H1 (cell line): ENCODE measurements at regions not wholly inside any gene's neighbourhood (a gene's known extent, or its start where the extent isn't known, plus 50 kb on each side); places are given as distances from the start of the nearest gene placed in this dataset.

Experiments
- CTCF ChIA-PET: fragments of 300-600 bp; sonication (Branson Sonifier 250); formaldehyde crosslinking; loops from one replicate; lab custom pipeline; 2021; ENCODE audit not compliant: partially characterized antibody; lab: Charles Lee
- POLR2A ChIA-PET: fragments of 300-600 bp; sonication (Branson Sonifier 250); formaldehyde crosslinking; loops from one replicate; lab custom pipeline; 2021; ENCODE audit warnings: inconsistent platforms; ENCODE audit not compliant: partially characterized antibody; lab: Charles Lee
- DNase-seq, 2 experiments: peaks; one replicate each; pipeline versions ENCODE4 v3.0.0 to v3.0.0-alpha.2; 2010 to 2022; ENCODE audit warnings: low spot score in 2 of 2, low read depth in 1 of 2, mixed read lengths in 1 of 2
- FAIRE-seq: peaks from 2 replicates; lab custom pipeline; 2011; peaks lifted over from hg19 to GRCh38; lab: Jason Lieb, UNC
- H2AFZ ChIP-seq: 2 replicates; pipeline ENCODE4 v1.8.1; 2012; ENCODE audit warnings: low read length, inconsistent platforms
- H2AK5ac ChIP-seq: 2 replicates; pipeline ENCODE4 v1.6.1; 2013; ENCODE audit warnings: low read depth, low read length
- H2BK120ac ChIP-seq: replicated peaks from 2 replicates; pipeline ENCODE3; 2013; ENCODE audit warnings: low read depth, low read length, inconsistent platforms
- H2BK12ac ChIP-seq: 2 replicates; pipeline ENCODE4 v1.6.1; 2013; ENCODE audit warnings: low read depth, low read length
- H2BK15ac ChIP-seq: 2 replicates; pipeline ENCODE4 v1.6.1; 2013; ENCODE audit warnings: low read length
- H2BK20ac ChIP-seq: 2 replicates; pipeline ENCODE4 v1.6.1; 2013; ENCODE audit warnings: low read length
- H2BK5ac ChIP-seq: 2 replicates; pipeline ENCODE4 v1.6.1; 2013; ENCODE audit warnings: low read depth, low read length
- H3K14ac ChIP-seq: 2 replicates; pipeline ENCODE4 v1.6.1; 2013; ENCODE audit warnings: inconsistent platforms; ENCODE audit not compliant: insufficient read length
- H3K18ac ChIP-seq: 2 replicates; pipeline ENCODE4 v1.6.1; 2013; ENCODE audit warnings: low read length; ENCODE audit errors: extremely low read depth
- H3K23ac ChIP-seq: 2 replicates; pipeline ENCODE4 v1.6.1; 2013; ENCODE audit warnings: inconsistent platforms; ENCODE audit not compliant: insufficient read length
- H3K23me2 ChIP-seq: 2 replicates; pipeline ENCODE4 v1.6.1; 2013; ENCODE audit warnings: low read depth, low read length
- H3K27ac ChIP-seq: 2 replicates; pipeline ENCODE4 v1.6.1; 2011; ENCODE audit warnings: low read depth, low read length, inconsistent platforms
- H3K27me3 ChIP-seq, 4 experiments: replicated peaks in 1 of 4; 1 replicate in 1 of 4; 2 replicates in 3 of 4; pipeline versions ENCODE4 v1.6.1 to v1.8.1; 2011 to 2013; ENCODE audit warnings: low read length in 3 of 4, mild to moderate bottlenecking in 3 of 4, inconsistent platforms in 2 of 4, mixed read lengths in 2 of 4, moderate library complexity in 1 of 4; ENCODE audit not compliant: control insufficient read depth in 3 of 4, insufficient read depth in 3 of 4; ENCODE audit errors: extremely low read depth in 1 of 4
- H3K36me3 ChIP-seq, 4 experiments: 2 replicates each; pipeline versions ENCODE4 v1.6.1 to v1.8.1; 2011 to 2013; ENCODE audit warnings: mild to moderate bottlenecking in 4 of 4, low read length in 3 of 4, moderate library complexity in 2 of 4, control low read depth in 1 of 4, inconsistent platforms in 1 of 4; ENCODE audit not compliant: insufficient read depth in 4 of 4, control insufficient read depth in 2 of 4
- H3K4ac ChIP-seq: replicated peaks from 2 replicates; pipeline ENCODE3; 2013; ENCODE audit warnings: low read length, low read depth, mixed read lengths, inconsistent platforms; ENCODE audit not compliant: insufficient read length
- H3K4me1 ChIP-seq, 4 experiments: replicated peaks in 1 of 4; 1 replicate in 1 of 4; 2 replicates in 3 of 4; pipeline versions ENCODE4 v1.6.1 to v1.8.1; 2011 to 2013; ENCODE audit warnings: low read length in 3 of 4, inconsistent platforms in 2 of 4, mixed read lengths in 1 of 4; ENCODE audit not compliant: insufficient read depth in 4 of 4, control insufficient read depth in 3 of 4
- H3K4me2 ChIP-seq, 2 experiments: 2 replicates each; pipeline versions ENCODE4 v1.6.1 to v1.8.1; 2011 to 2013; ENCODE audit warnings: low read depth in 2 of 2, low read length in 2 of 2, control low read depth in 1 of 2, inconsistent platforms in 1 of 2, mild to moderate bottlenecking in 1 of 2; ENCODE audit not compliant: insufficient read depth in 1 of 2
- H3K4me3 ChIP-seq, 4 experiments: fragments of 200-600, 300-600 bp in 1 of 4; sonication (generic), shearing (Covaris generic), sonication (Bioruptor Twin) in 1 of 4; 2 replicates each; pipeline versions ENCODE4 v1.5.1 to v1.8.1; 2011 to 2016; ENCODE audit warnings: low read length in 4 of 4, low read depth in 3 of 4, control low read depth in 2 of 4, inconsistent platforms in 2 of 4, mild to moderate bottlenecking in 2 of 4, mixed read lengths in 1 of 4, moderate library complexity in 1 of 4; ENCODE audit not compliant: insufficient read depth in 2 of 4; ENCODE audit errors: extremely low read depth in 1 of 4
- H3K56ac ChIP-seq: replicated peaks from 2 replicates; pipeline ENCODE3; 2013; ENCODE audit warnings: low read depth, mild to moderate bottlenecking, mixed read lengths, low read length, inconsistent platforms; ENCODE audit not compliant: insufficient read length
- H3K79me1 ChIP-seq: 2 replicates; pipeline ENCODE4 v1.6.1; 2013; ENCODE audit warnings: low read depth, low read length, control low read depth
- H3K79me2 ChIP-seq, 2 experiments: 2 replicates each; pipeline versions ENCODE4 v1.6.1 to v1.8.1; 2012 to 2013; ENCODE audit warnings: low read length in 2 of 2, mild to moderate bottlenecking in 2 of 2, inconsistent platforms in 1 of 2; ENCODE audit not compliant: insufficient read depth in 2 of 2, control insufficient read depth in 1 of 2
- H3K9ac ChIP-seq, 4 experiments: replicated peaks in 1 of 4; 1 replicate in 1 of 4; 2 replicates in 3 of 4; pipeline versions ENCODE4 v1.6.1 to v1.8.1; 2011 to 2013; ENCODE audit warnings: low read depth in 3 of 4, low read length in 3 of 4, control low read depth in 2 of 4, mild to moderate bottlenecking in 2 of 4, moderate library complexity in 2 of 4, inconsistent platforms in 1 of 4; ENCODE audit errors: extremely low read depth in 1 of 4
- H3K9me3 ChIP-seq, 2 experiments: 2 replicates each; pipeline versions ENCODE4 v1.6.1 to v1.8.1; 2012 to 2013; ENCODE audit warnings: mild to moderate bottlenecking in 2 of 2, moderate library complexity in 2 of 2, control low read depth in 1 of 2, inconsistent platforms in 1 of 2, low read depth in 1 of 2, low read length in 1 of 2, mixed read lengths in 1 of 2; ENCODE audit not compliant: insufficient read depth in 2 of 2
- H4K20me1 ChIP-seq, 2 experiments: replicated peaks in 1 of 2; 2 replicates each; pipeline versions ENCODE3 to v1.8.1; 2011 to 2013; ENCODE audit warnings: inconsistent platforms in 2 of 2, low read length in 2 of 2, mild to moderate bottlenecking in 1 of 2; ENCODE audit not compliant: insufficient read depth in 2 of 2, control insufficient read depth in 1 of 2
- H4K5ac ChIP-seq: 2 replicates; pipeline ENCODE4 v1.6.1; 2013; ENCODE audit warnings: low read length, low read depth, mixed read lengths, inconsistent platforms; ENCODE audit not compliant: insufficient read length
- H4K8ac ChIP-seq: 2 replicates; pipeline ENCODE4 v1.8.0; 2013; ENCODE audit warnings: mild to moderate bottlenecking, moderate library complexity, low read length, inconsistent platforms; ENCODE audit not compliant: insufficient read depth; ENCODE audit errors: extremely low read depth
- H4K91ac ChIP-seq: replicated peaks from 2 replicates; pipeline ENCODE3; 2013; ENCODE audit warnings: low read length, mixed read lengths, inconsistent platforms; ENCODE audit not compliant: insufficient read length
- BACH1 ChIP-seq: IDR thresholded peaks from 2 replicates; pipeline ENCODE4 v1.6.1; 2012; ENCODE audit warnings: low read length, improper control_type of control experiment
- CHD1 ChIP-seq: IDR thresholded peaks from 2 replicates; pipeline ENCODE4 v1.6.1; 2012; ENCODE audit warnings: low read depth, low read length, improper control_type of control experiment
- CHD2 ChIP-seq: IDR thresholded peaks from 2 replicates; pipeline ENCODE4 v1.6.1; 2012; ENCODE audit warnings: low read length, improper control_type of control experiment
- HDAC6 ChIP-seq: IDR thresholded peaks from one replicate; pipeline ENCODE4 v1.7.1; 2012; ENCODE audit warnings: low read depth, mild to moderate bottlenecking, inconsistent platforms, low read length, moderate library complexity
- POLR2A ChIP-seq, 2 experiments: IDR thresholded peaks; 1 replicate in 1 of 2; 2 replicates in 1 of 2; pipeline ENCODE4 v1.6.1; 2011; ENCODE audit warnings: low read depth in 2 of 2, low read length in 2 of 2, mild to moderate bottlenecking in 2 of 2; ENCODE audit errors: control extremely low read depth in 1 of 2
- RAD21 ChIP-seq, 2 experiments: IDR thresholded peaks in 1 of 2; conservative IDR thresholded peaks in 1 of 2; 2 replicates each; pipeline ENCODE4 v1.6.1; 2011; ENCODE audit warnings: low read depth in 2 of 2, low read length in 2 of 2, improper control_type of control experiment in 1 of 2, inconsistent platforms in 1 of 2, mild to moderate bottlenecking in 1 of 2, moderate library complexity in 1 of 2
- RXRA ChIP-seq: IDR thresholded peaks from 2 replicates; pipeline ENCODE4 v1.6.1; 2011; ENCODE audit warnings: low read depth, mild to moderate bottlenecking, low read length, moderate library complexity; ENCODE audit not compliant: insufficient read depth
- TBP ChIP-seq: IDR thresholded peaks from 2 replicates; pipeline ENCODE4 v1.6.1; 2011; ENCODE audit warnings: low read depth, low read length, improper control_type of control experiment
- TEAD4 ChIP-seq: IDR thresholded peaks from 2 replicates; pipeline ENCODE4 v1.6.1; 2012; ENCODE audit warnings: low read depth, low read length, inconsistent platforms, mixed read lengths
- whole genome bisulfite sequencing, 2 experiments: shearing (Covaris generic) in 1 of 2; methylation state at CpG; one replicate each; pipeline versions ENCODE4 v1.1.6 to v1.1.7; 2013 to 2015; ENCODE audit warnings: low lambda C conversion rate in 2 of 2, mixed read lengths in 2 of 2, inconsistent platforms in 1 of 2, low coverage in 1 of 2, missing lambda C conversion rate in 1 of 2; ENCODE audit not compliant: insufficient replicate concordance in 2 of 2, insufficient coverage in 1 of 2, insufficient read length in 1 of 2; ENCODE audit errors: extremely low coverage in 1 of 2, missing lambda C conversion rate in 1 of 2; 5-methylcytosine and 5-hydroxymethylcytosine counted together
- TF ChIP-seq, protein P1 (sequence below): IDR thresholded peaks from 2 replicates; pipeline ENCODE4 v1.6.1; 2012; ENCODE audit warnings: inconsistent platforms

- Histone ChIP-seq H2BK5ac (no peak overlapping the region), H3K9ac (no peak overlapping the region), H3K79me2 (no peaks in the 10 kb centered on the region), H3K56ac (no peak overlapping the region), H3K4me1 (no peaks in the 10 kb centered on the region), H2AK5ac (no peak overlapping the region), H4K91ac (no peak overlapping the region), H2BK15ac (no peak overlapping the region), H2BK120ac (no peak overlapping the region), H2AFZ (no peak overlapping the region), H3K79me1 (no peaks in the 10 kb centered on the region), H3K18ac (no peak overlapping the region), H3K27ac (no peak overlapping the region), H3K23me2 (no peaks in the 10 kb centered on the region), H2BK12ac (no peak overlapping the region), H3K4me3 (no peak overlapping the region), H2BK20ac (no peak overlapping the region), H3K9me3 (no peaks in the 10 kb centered on the region), H3K14ac (no peak overlapping the region), H4K5ac (no peak overlapping the region), H4K20me1 (no peaks in the 10 kb centered on the region), H3K27me3 (no peaks in the 10 kb centered on the region), H3K4ac (no peak overlapping the region), H3K36me3 (no peaks in the 10 kb centered on the region), H3K23ac (no peak overlapping the region), H4K8ac (no peak overlapping the region), H3K4me2 (no peak overlapping the region)
- WGBS, 2 experiments, result 87% methylated on average over 4 of the region's 4 CpGs; no CpG with 5 or more reads in 1 of the 2 experiments
- no peak for FAIRE-seq
- POLR2A ChIA-PET, result no interaction called here
- CTCF ChIA-PET, result interaction anchor here (0.7 kb wide), 1 partner anchor 361 kb away, joined by 3 read pairs; no protein-coding TSS in a partner anchor
- TF ChIP-seq TEAD4 (no peak), TBP (no peak), POLR2A (IDR thresholded peaks at IDR 0.05; ENCODE audit: control extremely low read depth in 1 of 2, low read depth in 2 of 2, low read length in 2 of 2) (no peak), CHD2 (no peak), CHD1 (no peak), RAD21 (IDR thresholded peaks at IDR 0.05 in 1 of 2, conservative IDR thresholded peaks at IDR 0.05 in 1 of 2; ENCODE audit: low read depth in 2 of 2, low read length in 2 of 2) (no peak), HDAC6 (no peak), BACH1 (no peak), RXRA (no peak)
- TF ChIP-seq, protein P1, sequence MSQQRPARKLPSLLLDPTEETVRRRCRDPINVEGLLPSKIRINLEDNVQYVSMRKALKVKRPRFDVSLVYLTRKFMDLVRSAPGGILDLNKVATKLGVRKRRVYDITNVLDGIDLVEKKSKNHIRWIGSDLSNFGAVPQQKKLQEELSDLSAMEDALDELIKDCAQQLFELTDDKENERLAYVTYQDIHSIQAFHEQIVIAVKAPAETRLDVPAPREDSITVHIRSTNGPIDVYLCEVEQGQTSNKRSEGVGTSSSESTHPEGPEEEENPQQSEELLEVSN, result no peak
- DNase-seq, result no peak
Observed at GRCh38 chr4:124199755-124200154, 512.8 kb downstream of the ANKRD50 start.
